Common myeloid progenitor, CD34-positive (primary cell): ENCODE measurements at regions not wholly inside any gene's neighbourhood (a gene's known extent, or its start where the extent isn't known, plus 50 kb on each side); places are given as distances from the start of the nearest gene placed in this dataset.

Experiments
- CTCF ChIA-PET: fragments of 350-600 bp; sonication (Branson Sonifier 250); formaldehyde crosslinking; loops from one replicate; lab custom pipeline; 2021; ENCODE audit warnings: antibody characterized with exemption; lab: Charles Lee
- POLR2A ChIA-PET: fragments of 350-600 bp; sonication (Branson Sonifier 250); formaldehyde crosslinking; loops from one replicate; lab custom pipeline; 2021; ENCODE audit warnings: antibody characterized with exemption; lab: Charles Lee
- DNase-seq, 3 donors: peaks; one replicate each; pipeline versions ENCODE4 v3.0.0 to v3.0.0-alpha.2; 2013
- H3K27ac ChIP-seq, 2 experiments: 1 replicate in 1 of 2; 2 replicates in 1 of 2; pipeline ENCODE4 v1.7.0; 2013; ENCODE audit warnings: inconsistent platforms in 2 of 2, low read length in 2 of 2, mild to moderate bottlenecking in 2 of 2, low read depth in 1 of 2, moderate library complexity in 1 of 2; ENCODE audit not compliant: severe bottlenecking in 2 of 2, insufficient read depth in 1 of 2, poor library complexity in 1 of 2
- H3K27me3 ChIP-seq, 5 experiments: replicated peaks in 2 of 5; 1 replicate in 3 of 5; 2 replicates in 2 of 5; pipeline versions ENCODE4 v1.6.1 to v1.7.0; 2013; ENCODE audit warnings: low read length in 4 of 5, mild to moderate bottlenecking in 2 of 5, moderate library complexity in 2 of 5, inconsistent platforms in 1 of 5; ENCODE audit not compliant: insufficient read depth in 5 of 5, control insufficient read depth in 4 of 5
- H3K36me3 ChIP-seq, 4 experiments: 1 replicate in 2 of 4; 2 replicates in 2 of 4; pipeline versions ENCODE4 v1.6.1 to v1.7.0; 2013; ENCODE audit warnings: low read length in 3 of 4, control low read depth in 1 of 4, mild to moderate bottlenecking in 1 of 4; ENCODE audit not compliant: control insufficient read depth in 4 of 4, insufficient read depth in 4 of 4
- H3K4me1 ChIP-seq, 4 experiments: 1 replicate in 3 of 4; 2 replicates in 1 of 4; pipeline versions ENCODE4 v1.6.1 to v1.7.1; 2013; ENCODE audit warnings: low read length in 3 of 4, mild to moderate bottlenecking in 3 of 4, control low read depth in 1 of 4, inconsistent platforms in 1 of 4, moderate library complexity in 1 of 4; ENCODE audit not compliant: control insufficient read depth in 4 of 4, insufficient read depth in 4 of 4; ENCODE audit errors: control extremely low read depth in 1 of 4
- H3K4me3 ChIP-seq, 7 experiments: 1 replicate in 4 of 7; 2 replicates in 3 of 7; pipeline versions ENCODE4 v1.5.1 to v1.7.0; 2013; ENCODE audit warnings: mild to moderate bottlenecking in 7 of 7, low read length in 6 of 7, moderate library complexity in 6 of 7, inconsistent platforms in 2 of 7, low read depth in 2 of 7, control low read depth in 1 of 7; ENCODE audit not compliant: insufficient read depth in 4 of 7, control insufficient read depth in 1 of 7; ENCODE audit errors: extremely low read depth in 1 of 7
- H3K9me3 ChIP-seq, 5 experiments: 1 replicate in 4 of 5; 2 replicates in 1 of 5; pipeline versions ENCODE4 v1.6.1 to v1.7.1; 2013; ENCODE audit warnings: low read length in 4 of 5, mild to moderate bottlenecking in 2 of 5, inconsistent platforms in 1 of 5, low read depth in 1 of 5, moderate library complexity in 1 of 5; ENCODE audit not compliant: control insufficient read depth in 4 of 5, insufficient read depth in 2 of 5; ENCODE audit errors: control extremely low read depth in 1 of 5
- WGBS: methylation state at CpG from one replicate; pipeline ENCODE4 v1.1.5; 2013; ENCODE audit not compliant: insufficient coverage; 5-methylcytosine and 5-hydroxymethylcytosine counted together

GRCh38 chr20:48532028-48532427 is 295.8 kb downstream of the PREX1 start:
- H3K27ac ChIP-seq = no peak overlapping the region
- H3K4me3 ChIP-seq = no peak overlapping the region
- no peaks in the 10 kb centered on the region for H3K9me3 ChIP-seq
- H3K27me3 ChIP-seq = peaks cover 0 to 3% (median 0%) of the 10 kb centered on the region in 5 experiments
- H3K36me3 ChIP-seq = no peaks in the 10 kb centered on the region
- no peak for DNase-seq
- ChIA-PET POLR2A (no interaction called here), CTCF (no interaction called here)
- WGBS = 100% methylated on average over 1 of the region's 2 CpGs
- no peaks in the 10 kb centered on the region for H3K4me1 ChIP-seq

DNA sequence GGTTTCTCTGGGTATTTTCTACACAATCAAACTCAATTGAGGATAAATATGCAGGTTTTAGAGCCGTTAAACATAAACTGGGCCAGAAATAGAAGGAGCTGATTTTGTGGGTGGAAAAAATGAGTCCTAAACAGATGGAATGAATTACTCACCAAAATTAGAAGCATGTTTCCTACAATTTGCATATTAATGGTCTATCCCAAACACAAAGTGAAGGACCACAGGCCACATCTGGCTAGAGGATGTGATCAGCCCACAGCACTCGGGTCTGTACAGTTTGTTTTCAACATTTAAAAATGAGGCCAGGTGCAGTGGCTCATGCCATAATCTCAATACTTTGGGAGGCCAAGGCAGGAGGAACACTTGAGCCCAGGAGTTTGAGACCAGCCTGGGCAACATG is 296.3 kb downstream of the PREX1 start:
- peaks cover 0 to 3% (median 0%) of the 10 kb centered on the region in 5 experiments for H3K27me3 ChIP-seq
- no peak overlapping the region for H3K4me3 ChIP-seq
- DNase-seq = no peak
- H3K4me1 ChIP-seq = no peaks in the 10 kb centered on the region
- ChIA-PET CTCF (no interaction called here), POLR2A (no interaction called here)
- 83% methylated on average over 1 of the region's 2 CpGs for WGBS
- H3K9me3 ChIP-seq = no peaks in the 10 kb centered on the region
- H3K27ac ChIP-seq = no peak overlapping the region
- no peaks in the 10 kb centered on the region for H3K36me3 ChIP-seq

- no peaks in the 10 kb centered on the region for H3K9me3 ChIP-seq
- ChIA-PET CTCF (no interaction called here), POLR2A (no interaction called here)
- WGBS = 91% methylated on average over 5 of the region's 5 CpGs
- peaks cover 0 to 3% (median 0%) of the 10 kb centered on the region in 5 experiments for H3K27me3 ChIP-seq
- H3K4me3 ChIP-seq = no peak overlapping the region
- DNase-seq = no peak
- H3K27ac ChIP-seq = no peak overlapping the region
- H3K4me1 ChIP-seq = no peaks in the 10 kb centered on the region
- H3K36me3 ChIP-seq = no peaks in the 10 kb centered on the region
Measured at GRCh38 chr20:48530957-48531356, 296.8 kb downstream of the PREX1 start.

DNA sequence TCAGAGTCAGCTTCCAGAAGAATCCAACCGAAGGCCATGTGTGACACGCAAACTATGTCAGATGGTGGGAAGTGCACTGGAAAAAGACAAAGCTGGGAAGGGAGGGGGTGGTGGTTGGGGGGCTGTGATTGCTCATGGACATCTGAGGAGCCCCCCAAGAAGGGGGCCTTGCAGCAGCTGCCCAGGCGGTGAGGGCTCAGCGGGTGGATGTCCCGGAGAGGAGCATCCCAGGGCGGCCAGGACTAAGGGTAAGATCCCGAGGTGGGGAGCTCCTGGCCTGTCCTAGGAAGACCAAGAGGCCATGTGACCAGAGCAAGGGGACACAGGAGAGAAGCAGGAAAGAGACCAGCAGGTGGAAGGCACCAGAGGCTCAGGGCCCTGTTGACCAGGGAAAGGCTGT is 299.5 kb downstream of the PREX1 start:
- POLR2A ChIA-PET = no interaction called here
- Histone ChIP-seq H3K4me1 (no peaks in the 10 kb centered on the region), H3K36me3 (no peaks in the 10 kb centered on the region), H3K27ac (no peak overlapping the region), H3K4me3 (no peak overlapping the region), H3K9me3 (no peaks in the 10 kb centered on the region), H3K27me3 (peaks cover 0 to 2% (median 0%) of the 10 kb centered on the region in 5 experiments)
- no peak for DNase-seq
- CTCF ChIA-PET = interaction anchor here (1.3 kb wide), 1 partner anchor 9 kb away, joined by 3 read pairs; no protein-coding TSS in a partner anchor
- 94% methylated on average over 5 of the region's 7 CpGs for WGBS

GRCh38 chr20:48527771-48528170 is 300.0 kb downstream of the PREX1 start:
- no peak overlapping the region for H3K27ac ChIP-seq
- WGBS = 78% methylated on average over 11 of the region's 11 CpGs
- POLR2A ChIA-PET = no interaction called here

DNA sequence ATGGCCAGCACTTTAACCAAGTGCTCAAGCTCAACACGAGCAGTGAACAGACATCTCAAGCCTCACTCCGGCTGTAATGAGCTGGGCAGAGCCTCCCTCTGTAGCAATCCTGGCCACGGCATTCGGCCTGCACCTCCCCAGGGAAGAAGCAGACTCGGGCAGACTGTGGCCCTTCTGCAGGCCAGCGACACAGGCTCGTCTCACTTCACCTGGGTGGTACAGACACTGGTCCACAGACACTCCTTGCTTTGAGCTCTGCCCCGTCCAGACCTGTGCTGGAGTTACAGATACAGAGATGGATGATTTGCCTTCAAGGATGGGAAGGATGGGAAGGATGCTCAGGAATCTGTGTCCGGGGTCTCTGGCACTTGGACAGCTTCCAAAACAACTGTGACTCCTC is 300.9 kb downstream of the PREX1 start:
- Histone ChIP-seq H3K4me1 (no peaks in the 10 kb centered on the region), H3K36me3 (no peaks in the 10 kb centered on the region), H3K27ac (no peak overlapping the region), H3K9me3 (no peaks in the 10 kb centered on the region), H3K4me3 (no peak overlapping the region), H3K27me3 (peaks cover 0 to 2% (median 0%) of the 10 kb centered on the region in 5 experiments)
- 93% methylated on average over 8 of the region's 9 CpGs for WGBS
- DNase-seq = no peak
- POLR2A ChIA-PET = no interaction called here
- CTCF ChIA-PET = no interaction called here

More at GRCh38 chr20:48527771-48528170, 300.0 kb downstream of the PREX1 start:
- Histone ChIP-seq H3K27me3 (peaks cover 0 to 2% (median 0%) of the 10 kb centered on the region in 5 experiments), H3K9me3 (no peaks in the 10 kb centered on the region), H3K36me3 (no peaks in the 10 kb centered on the region), H3K4me3 (no peak overlapping the region), H3K4me1 (no peaks in the 10 kb centered on the region)
- no peak for DNase-seq
- CTCF ChIA-PET = interaction anchor here (1.3 kb wide), 1 partner anchor 9 kb away, joined by 3 read pairs; no protein-coding TSS in a partner anchor

DNA sequence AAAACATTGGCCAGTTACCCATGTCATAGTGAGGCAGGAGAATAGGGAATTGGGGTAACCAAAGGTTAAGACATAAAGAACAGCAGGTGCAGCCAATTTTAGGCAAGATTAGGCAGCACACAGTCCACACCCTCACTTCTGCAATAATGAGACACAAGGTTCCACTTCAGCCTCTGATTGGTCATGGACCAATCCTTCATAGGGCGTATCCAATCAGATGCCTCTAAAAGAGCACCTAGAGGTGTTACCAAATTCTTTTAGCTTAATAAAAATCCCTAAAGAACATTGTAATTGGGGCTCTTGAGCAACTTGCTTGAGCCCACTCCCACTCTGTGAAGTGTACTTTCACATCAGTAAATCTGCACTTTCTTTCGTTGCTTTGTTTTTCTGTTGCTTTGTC is 302.4 kb downstream of the PREX1 start:
- no peaks in the 10 kb centered on the region for H3K4me1 ChIP-seq
- no peak overlapping the region for H3K27ac ChIP-seq
- CTCF ChIA-PET = no interaction called here
- H3K27me3 ChIP-seq = no peaks in the 10 kb centered on the region
- POLR2A ChIA-PET = no interaction called here
- H3K4me3 ChIP-seq = no peak overlapping the region
- 90% methylated on average over 2 of the region's 2 CpGs for WGBS
- H3K9me3 ChIP-seq = no peaks in the 10 kb centered on the region
- no peak for DNase-seq
- no peaks in the 10 kb centered on the region for H3K36me3 ChIP-seq
